GM23338 (cell line): ENCODE measurements at regions not wholly inside any gene's neighbourhood (a gene's known extent, or its start where the extent isn't known, plus 50 kb on each side); places are given as distances from the start of the nearest gene placed in this dataset.

Experiments
- ATAC-seq: fragments of 200-7000 bp; cut with Tn5 transposase; 3 replicates; pipeline ENCODE4 v1.9.1; 2020
- DNase-seq: peaks from one replicate; pipeline ENCODE4 v3.0.0-alpha.2; 2015; ENCODE audit warnings: low spot score
- H2AFZ ChIP-seq: fragments of 200-600 bp; sonication (generic); 2 replicates; pipeline ENCODE4 v1.8.0; 2016; ENCODE audit warnings: antibody characterized with exemption, mild to moderate bottlenecking, moderate library complexity
- H3F3A ChIP-seq: fragments of 200-600 bp; sonication (generic); replicated peaks from 2 replicates; pipeline ENCODE4 v1.8.0; 2017; ENCODE audit warnings: antibody characterized with exemption, mixed run types, low read depth
- H3K27ac ChIP-seq: fragments of 200-600 bp; sonication (generic); 2 replicates; pipeline ENCODE4 v1.6.1; 2016; ENCODE audit warnings: low read depth
- H3K27me3 ChIP-seq: fragments of 200-600 bp; sonication (generic); 2 replicates; pipeline ENCODE4 v1.8.0; 2016; ENCODE audit warnings: mild to moderate bottlenecking, mixed run types, moderate library complexity; ENCODE audit not compliant: insufficient read depth
- H3K36me3 ChIP-seq: fragments of 200-600 bp; sonication (generic); 2 replicates; pipeline ENCODE4 v1.8.0; 2016; ENCODE audit warnings: mild to moderate bottlenecking; ENCODE audit not compliant: insufficient read depth
- H3K4me1 ChIP-seq: fragments of 200-600 bp; sonication (generic); 2 replicates; pipeline ENCODE4 v1.8.0; 2016; ENCODE audit warnings: mild to moderate bottlenecking, moderate library complexity; ENCODE audit not compliant: insufficient read depth
- H3K4me2 ChIP-seq: fragments of 200-600 bp; sonication (generic); 2 replicates; pipeline ENCODE4 v1.7.1; 2017; ENCODE audit warnings: mixed run types
- H3K4me3 ChIP-seq: fragments of 200-600 bp; sonication (generic); 2 replicates; pipeline ENCODE4 v1.6.1; 2016; ENCODE audit warnings: mixed run types
- H3K79me2 ChIP-seq: fragments of 200-600 bp; sonication (generic); replicated peaks from 2 replicates; pipeline ENCODE4 v1.8.0; 2017; ENCODE audit warnings: mild to moderate bottlenecking; ENCODE audit not compliant: insufficient read depth
- H3K9me2 ChIP-seq: fragments of 200-600 bp; sonication (generic); 2 replicates; pipeline ENCODE4 v1.8.0; 2017; ENCODE audit not compliant: insufficient read depth
- H4K20me1 ChIP-seq: fragments of 200-600 bp; sonication (generic); replicated peaks from 2 replicates; pipeline ENCODE4 v1.8.0; 2017; ENCODE audit warnings: mild to moderate bottlenecking; ENCODE audit not compliant: insufficient read depth
- H3K27ac Mint-ChIP-seq: 2 replicates; pipeline ENCODE4 v1.8.0; 2020; ENCODE audit warnings: inconsistent platforms, mild to moderate bottlenecking, moderate library complexity, mixed read lengths
- H3K27me3 Mint-ChIP-seq: 3 replicates; pipeline ENCODE4 v1.8.0; 2022; ENCODE audit warnings: low read depth, mild to moderate bottlenecking, moderate library complexity, mixed read lengths, inconsistent platforms; ENCODE audit not compliant: insufficient read depth, poor library complexity
- H3K36me3 Mint-ChIP-seq: 3 replicates; pipeline ENCODE4 v1.8.0; 2021; ENCODE audit warnings: low read depth, mild to moderate bottlenecking, inconsistent platforms, moderate library complexity, mixed read lengths
- H3K4me1 Mint-ChIP-seq: 3 replicates; pipeline ENCODE4 v1.8.0; 2020; ENCODE audit warnings: mild to moderate bottlenecking, inconsistent platforms, mixed read lengths
- H3K4me3 Mint-ChIP-seq: 3 replicates; pipeline ENCODE4 v1.8.0; 2021; ENCODE audit warnings: moderate library complexity, mild to moderate bottlenecking, inconsistent platforms, mixed read lengths
- H3K9me3 Mint-ChIP-seq: 3 replicates; pipeline ENCODE4 v1.8.0; 2020; ENCODE audit warnings: moderate library complexity, mild to moderate bottlenecking, inconsistent platforms, mixed read lengths
- CREB1 ChIP-seq: fragments of 250-450 bp; sonication (Bioruptor Pico); IDR thresholded peaks from 2 replicates; pipeline ENCODE4 v1.5.0; 2020; ENCODE audit warnings: low read depth, mild to moderate bottlenecking, moderate library complexity
- CTCF ChIP-seq, 2 experiments: fragments of 200-600 bp in 1 of 2; sonication (generic) in 1 of 2; conservative IDR thresholded peaks; 2 replicates each; pipeline versions ENCODE4 v1.5.1 to v1.6.1; 2016 to 2017; ENCODE audit warnings: antibody characterized with exemption in 2 of 2, low read depth in 2 of 2, mild to moderate bottlenecking in 2 of 2, moderate library complexity in 1 of 2
- EZH2 ChIP-seq: fragments of 200-600 bp; sonication (generic); IDR thresholded peaks from one replicate; pipeline ENCODE4 v1.8.0; 2017; ENCODE audit warnings: antibody characterized with exemption, mild to moderate bottlenecking, low read depth; ENCODE audit not compliant: unreplicated experiment
- EZH2phosphoT487 ChIP-seq: fragments of 200-600 bp; sonication (generic); IDR thresholded peaks from one replicate; pipeline ENCODE4 v1.8.1; 2018; ENCODE audit warnings: antibody characterized with exemption; ENCODE audit not compliant: unreplicated experiment
- JUNB ChIP-seq: IDR thresholded peaks from one replicate; pipeline ENCODE4 v1.6.1; 2016; ENCODE audit warnings: antibody characterized with exemption; ENCODE audit not compliant: unreplicated experiment
- NANOG ChIP-seq: IDR thresholded peaks from 2 replicates; pipeline ENCODE4 v1.6.1; 2016; ENCODE audit warnings: antibody characterized with exemption, borderline replicate concordance
- POLR2AphosphoS5 ChIP-seq: IDR thresholded peaks from 2 replicates; pipeline ENCODE4 v1.6.1; 2016; ENCODE audit warnings: antibody characterized with exemption, low read depth
- STAT1 ChIP-seq: IDR thresholded peaks from one replicate; pipeline ENCODE4 v1.6.1; 2016; ENCODE audit warnings: antibody characterized with exemption; ENCODE audit not compliant: unreplicated experiment
- ZNF331 ChIP-seq: fragments of 250-450 bp; sonication (Bioruptor Pico); IDR thresholded peaks from 2 replicates; pipeline ENCODE4 v1.5.0; 2020; ENCODE audit warnings: low read depth, mild to moderate bottlenecking, moderate library complexity
- ZNF462 ChIP-seq: fragments of 250-450 bp; sonication (Bioruptor Pico); IDR thresholded peaks from 2 replicates; pipeline ENCODE4 v1.5.0; 2020; ENCODE audit warnings: mild to moderate bottlenecking, moderate library complexity

DNA sequence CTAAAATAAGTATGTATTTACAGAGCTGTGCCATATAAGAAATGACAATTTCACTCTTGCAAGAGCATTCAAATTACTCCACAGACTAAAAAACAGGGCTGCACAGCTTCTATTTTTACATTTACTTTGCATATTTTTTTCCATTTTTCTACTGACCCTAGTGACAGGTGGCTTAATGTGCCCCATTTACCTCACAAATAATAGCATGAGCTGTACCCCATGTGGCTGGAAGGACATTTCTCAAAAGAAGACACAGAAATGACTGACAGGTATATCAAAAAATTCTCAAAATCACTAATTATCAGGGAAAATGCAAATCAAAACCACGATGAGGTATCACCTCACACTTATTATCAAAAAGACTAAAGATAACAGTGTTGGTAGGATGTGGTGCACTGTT is 1128.6 kb downstream of the SLC16A7 start:
- no peak overlapping the region for H3K27ac ChIP-seq
- Mint-ChIP-seq H3K4me3 (no peak overlapping the region), H3K4me1 (no peaks in the 10 kb centered on the region), H3K9me3 (no peaks in the 10 kb centered on the region), H3K27me3 (no peaks in the 10 kb centered on the region), H3K36me3 (no peaks in the 10 kb centered on the region; the same call in 2 of the 3 replicates), H3K27ac (no peak overlapping the region)
- no peaks in the 10 kb centered on the region for H3K27me3 ChIP-seq
- ATAC-seq (no peak), DNase-seq (no peak)
- H3K9me2 ChIP-seq = no peaks in the 10 kb centered on the region
- no peaks in the 10 kb centered on the region for H3K4me1 ChIP-seq
- no peaks in the 10 kb centered on the region for H3K36me3 ChIP-seq
- no peaks in the 10 kb centered on the region for H3F3A ChIP-seq
- H3K79me2 ChIP-seq = no peaks in the 10 kb centered on the region
- no peaks in the 10 kb centered on the region for H4K20me1 ChIP-seq
- TF ChIP-seq EZH2 (no peak), ZNF331 (CRISPR knock-in tag) (no peak), STAT1 (no peak), ZNF462 (CRISPR knock-in tag) (no peak), NANOG (no peak)
- H3K4me3 ChIP-seq = no peak overlapping the region
- no peak overlapping the region for H3K4me2 ChIP-seq
- no peak overlapping the region for H2AFZ ChIP-seq

- Mint-ChIP-seq H3K36me3 (no peaks in the 10 kb centered on the region; the same call in 2 of the 3 replicates), H3K4me3 (no peak overlapping the region), H3K27ac (no peak overlapping the region), H3K4me1 (no peaks in the 10 kb centered on the region), H3K27me3 (no peaks in the 10 kb centered on the region), H3K9me3 (no peaks in the 10 kb centered on the region)
- Histone ChIP-seq H4K20me1 (no peaks in the 10 kb centered on the region), H3K36me3 (no peaks in the 10 kb centered on the region), H3K27me3 (no peaks in the 10 kb centered on the region), H2AFZ (no peak overlapping the region), H3K27ac (no peak overlapping the region), H3K9me2 (no peaks in the 10 kb centered on the region), H3K4me3 (no peak overlapping the region), H3K4me2 (no peak overlapping the region), H3K4me1 (no peaks in the 10 kb centered on the region), H3K79me2 (no peaks in the 10 kb centered on the region), H3F3A (no peaks in the 10 kb centered on the region)
- no peak for DNase-seq
- TF ChIP-seq JUNB = no peak
- TF ChIP-seq ZNF331 (CRISPR knock-in tag) = no peak
- no peak for TF ChIP-seq CTCF (conservative IDR thresholded peaks at IDR 0.05; ENCODE audit: low read depth in 2 of 2)
- no peak for TF ChIP-seq POLR2AphosphoS5
- no peak for TF ChIP-seq EZH2phosphoT487
- TF ChIP-seq NANOG = no peak
- TF ChIP-seq CREB1 (CRISPR knock-in tag) = no peak
- ATAC-seq = no peak
Measured at GRCh38 chr12:60724984-60725383, 1129.2 kb downstream of the SLC16A7 start.
